C4-2B (cell line): ENCODE measurements at regions not wholly inside any gene's neighbourhood (a gene's known extent, or its start where the extent isn't known, plus 50 kb on each side); places are given as distances from the start of the nearest gene placed in this dataset.

Experiments used
- CTCF ChIP-seq: fragments of 450-650 bp; conservative IDR thresholded peaks from 2 replicates; pipeline ENCODE4 v1.5.1; 2017; ENCODE audit warnings: mild to moderate bottlenecking
- ZFX ChIP-seq: fragments of 450-650 bp; IDR thresholded peaks from 2 replicates; pipeline ENCODE4 v1.6.1; 2017

- TF ChIP-seq CTCF (no peak), ZFX (no peak)
Observed at GRCh38 chr20:40545478-40545877, 143.6 kb downstream of the MAFB start.
